ENCODE measurements at regions not wholly inside any gene's neighbourhood (a gene's known extent, or its start where the extent isn't known, plus 50 kb on each side); places are given as distances from the start of the nearest gene placed in this dataset.

GRCh38 chr4:92104506-92104905 lies 199.3 kb upstream of the GRID2 start:
- Histone ChIP-seq H3K4me2 (ENCODE audit: control insufficient read depth, extremely low read depth, insufficient read depth, low read depth, low read length) (no peak overlapping the region), H3K4me1 (ENCODE audit: control insufficient read depth, extremely low read depth, insufficient read depth, low read length) (no peaks in the 10 kb centered on the region), H4K20me1 (ENCODE audit: control insufficient read depth, extremely low read depth, insufficient read depth, low read length) (no peaks in the 10 kb centered on the region), H3K27me3 (ENCODE audit: control insufficient read depth, extremely low read depth, insufficient read depth, low read length) (no peaks in the 10 kb centered on the region), H3K4me3 (ENCODE audit: control insufficient read depth in 2 of 3, extremely low read depth in 1 of 3, insufficient read depth in 2 of 3, low read depth in 1 of 3, low read length in 3 of 3) (no peak overlapping the region), H3K9ac (ENCODE audit: control insufficient read depth, extremely low read depth, insufficient read depth, low read length) (no peak overlapping the region), H3K79me2 (ENCODE audit: control insufficient read depth, insufficient read depth, low read length) (no peaks in the 10 kb centered on the region), H3K27ac (ENCODE audit: control insufficient read depth, insufficient read depth, low read length) (no peak overlapping the region), H3K9me1 (ENCODE audit: control insufficient read depth, extremely low read depth, insufficient read depth, low read length) (no peaks in the 10 kb centered on the region), H3K9me3 (ENCODE audit: control insufficient read depth, low read depth, low read length) (no peaks in the 10 kb centered on the region), H2AFZ (ENCODE audit: control insufficient read depth, low read length) (no peak overlapping the region), H3K36me3 (ENCODE audit: control insufficient read depth in 2 of 2, extremely low read depth in 1 of 2, insufficient read depth in 2 of 2, low read length in 2 of 2) (no peaks in the 10 kb centered on the region)
- TF ChIP-seq, protein P1, sequence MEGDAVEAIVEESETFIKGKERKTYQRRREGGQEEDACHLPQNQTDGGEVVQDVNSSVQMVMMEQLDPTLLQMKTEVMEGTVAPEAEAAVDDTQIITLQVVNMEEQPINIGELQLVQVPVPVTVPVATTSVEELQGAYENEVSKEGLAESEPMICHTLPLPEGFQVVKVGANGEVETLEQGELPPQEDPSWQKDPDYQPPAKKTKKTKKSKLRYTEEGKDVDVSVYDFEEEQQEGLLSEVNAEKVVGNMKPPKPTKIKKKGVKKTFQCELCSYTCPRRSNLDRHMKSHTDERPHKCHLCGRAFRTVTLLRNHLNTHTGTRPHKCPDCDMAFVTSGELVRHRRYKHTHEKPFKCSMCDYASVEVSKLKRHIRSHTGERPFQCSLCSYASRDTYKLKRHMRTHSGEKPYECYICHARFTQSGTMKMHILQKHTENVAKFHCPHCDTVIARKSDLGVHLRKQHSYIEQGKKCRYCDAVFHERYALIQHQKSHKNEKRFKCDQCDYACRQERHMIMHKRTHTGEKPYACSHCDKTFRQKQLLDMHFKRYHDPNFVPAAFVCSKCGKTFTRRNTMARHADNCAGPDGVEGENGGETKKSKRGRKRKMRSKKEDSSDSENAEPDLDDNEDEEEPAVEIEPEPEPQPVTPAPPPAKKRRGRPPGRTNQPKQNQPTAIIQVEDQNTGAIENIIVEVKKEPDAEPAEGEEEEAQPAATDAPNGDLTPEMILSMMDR (optimal IDR thresholded peaks at IDR 0.05 in 1 of 3, IDR thresholded peaks at IDR 0.05 in 1 of 3, conservative IDR thresholded peaks at IDR 0.05 in 1 of 3; ENCODE audit: extremely low read depth in 1 of 3, insufficient read depth in 2 of 3, low read length in 3 of 3), result no peak
- TF ChIP-seq EZH2 (IDR thresholded peaks at IDR 0.05; ENCODE audit: low read length), result no peak
- no peak for DNase-seq (ENCODE audit: low read depth, low spot score)
- no peak for FAIRE-seq
- dilution Hi-C loops (cut with MboI; ENCODE audit: extremely low pct_ligation_motif_present, low sequenced_read_pairs), result no loop called here

DNA sequence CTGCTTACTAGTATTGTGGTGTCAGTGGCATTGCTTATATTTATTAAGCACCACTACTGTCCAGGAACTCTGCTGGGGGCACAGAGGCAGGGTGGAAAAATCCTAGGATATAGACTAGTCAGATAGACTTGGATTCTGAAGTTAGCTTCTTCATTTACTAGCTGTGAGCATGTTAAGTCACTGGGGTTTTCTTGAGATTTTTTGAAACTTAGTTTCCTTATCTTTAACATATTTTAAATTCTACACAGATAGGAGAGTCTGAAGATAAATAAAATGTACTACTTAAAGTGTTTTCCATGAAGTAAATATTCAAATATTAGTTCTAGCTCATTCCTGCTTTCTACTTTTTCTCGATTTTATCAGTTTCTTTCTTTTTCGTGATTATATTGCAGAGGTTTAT lies 196.9 kb upstream of the GRID2 start:
- H4K20me1 ChIP-seq (ENCODE audit: control insufficient read depth, extremely low read depth, insufficient read depth, low read length), result no peaks in the 10 kb centered on the region
- no peak overlapping the region for H3K4me3 ChIP-seq (ENCODE audit: control insufficient read depth in 2 of 3, extremely low read depth in 1 of 3, insufficient read depth in 2 of 3, low read depth in 1 of 3, low read length in 3 of 3)
- dilution Hi-C loops (cut with MboI; ENCODE audit: extremely low pct_ligation_motif_present, low sequenced_read_pairs), result no loop called here
- H3K4me1 ChIP-seq (ENCODE audit: control insufficient read depth, extremely low read depth, insufficient read depth, low read length), result no peaks in the 10 kb centered on the region
- H3K9ac ChIP-seq (ENCODE audit: control insufficient read depth, extremely low read depth, insufficient read depth, low read length), result no peak overlapping the region
- H3K27ac ChIP-seq (ENCODE audit: control insufficient read depth, insufficient read depth, low read length), result no peak overlapping the region
- no peaks in the 10 kb centered on the region for H3K27me3 ChIP-seq (ENCODE audit: control insufficient read depth, extremely low read depth, insufficient read depth, low read length)
- no peak for FAIRE-seq
- H3K9me3 ChIP-seq (ENCODE audit: control insufficient read depth, low read depth, low read length), result no peaks in the 10 kb centered on the region
- TF ChIP-seq EZH2 (IDR thresholded peaks at IDR 0.05; ENCODE audit: low read length), result no peak
- TF ChIP-seq, protein P1 (optimal IDR thresholded peaks at IDR 0.05 in 1 of 3, IDR thresholded peaks at IDR 0.05 in 1 of 3, conservative IDR thresholded peaks at IDR 0.05 in 1 of 3; ENCODE audit: extremely low read depth in 1 of 3, insufficient read depth in 2 of 3, low read length in 3 of 3), result no peak
- H3K9me1 ChIP-seq (ENCODE audit: control insufficient read depth, extremely low read depth, insufficient read depth, low read length), result no peaks in the 10 kb centered on the region
- DNase-seq (ENCODE audit: low read depth, low spot score), result no peak
- no peaks in the 10 kb centered on the region for H3K36me3 ChIP-seq (ENCODE audit: control insufficient read depth in 2 of 2, extremely low read depth in 1 of 2, insufficient read depth in 2 of 2, low read length in 2 of 2)
- H3K4me2 ChIP-seq (ENCODE audit: control insufficient read depth, extremely low read depth, insufficient read depth, low read depth, low read length), result no peak overlapping the region
- H3K79me2 ChIP-seq (ENCODE audit: control insufficient read depth, insufficient read depth, low read length), result no peaks in the 10 kb centered on the region
- no peak overlapping the region for H2AFZ ChIP-seq (ENCODE audit: control insufficient read depth, low read length)
